ENCODE measurements at regions not wholly inside any gene's neighbourhood (a gene's known extent, or its start where the extent isn't known, plus 50 kb on each side); places are given as distances from the start of the nearest gene placed in this dataset.

DNA sequence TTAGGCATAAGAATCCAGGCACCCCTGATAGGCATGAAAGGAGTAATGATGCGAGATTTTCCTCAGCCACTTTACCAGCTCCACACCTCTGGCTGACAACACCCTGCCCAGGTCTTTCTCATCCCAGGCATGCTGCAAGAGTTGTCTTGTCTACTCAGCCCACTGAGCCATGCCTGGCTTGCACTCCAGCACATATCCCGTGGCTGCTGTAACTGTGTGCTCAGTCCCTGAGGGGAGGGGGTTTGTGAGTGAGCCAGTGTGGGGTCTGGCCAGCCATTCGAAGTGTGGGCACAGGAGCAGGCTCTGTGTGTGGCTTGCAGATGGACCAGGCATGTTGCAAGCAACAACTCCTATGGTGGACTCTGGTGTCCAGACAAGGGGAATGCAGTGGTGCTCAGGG, 529.6 kb downstream of the ADGRL2 start:
- no peaks in the 10 kb centered on the region for H3K4me1 ChIP-seq (ENCODE audit: insufficient read depth)
- no peak overlapping the region for H3K4me3 ChIP-seq
- H3K27ac ChIP-seq = no peak overlapping the region
- H3K36me3 ChIP-seq = no peaks in the 10 kb centered on the region
- intact Hi-C loops (cut with DNase I) = no loop called here
- TF ChIP-seq POLR2A (IDR thresholded peaks at IDR 0.05) = no peak
- no peak for TF ChIP-seq EP300 (IDR thresholded peaks at IDR 0.05)
- WGBS, 3 donors = 90 to 97% (median 91%) methylated on average over 3 of the region's 3 CpGs
- DNase-seq = no peak
- no peaks in the 10 kb centered on the region for H3K9me3 ChIP-seq
- no peaks in the 10 kb centered on the region for H3K27me3 ChIP-seq

DNA sequence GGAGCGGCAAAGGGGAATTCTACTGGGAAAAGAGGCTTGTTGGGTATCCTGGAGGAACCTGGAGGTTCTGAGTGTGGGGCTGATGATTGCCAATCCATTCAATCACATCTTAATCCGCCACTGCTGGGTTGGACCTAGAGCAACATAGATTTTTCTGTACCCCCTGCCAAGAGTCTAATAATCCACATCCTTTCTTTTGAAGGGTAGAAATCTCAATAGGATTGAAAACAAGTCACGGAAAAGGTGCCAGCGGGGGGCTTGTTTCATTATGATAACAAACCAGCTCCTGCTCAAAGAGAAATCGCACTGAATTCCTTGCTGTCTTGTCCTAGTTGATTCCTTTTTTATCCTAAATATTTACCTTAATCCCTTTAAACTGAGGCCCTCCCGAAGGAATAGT, 528.5 kb downstream of the ADGRL2 start:
- H3K27me3 ChIP-seq = no peaks in the 10 kb centered on the region
- no peaks in the 10 kb centered on the region for H3K9me3 ChIP-seq
- no peak overlapping the region for H3K27ac ChIP-seq
- no peak overlapping the region for H3K4me3 ChIP-seq
- TF ChIP-seq, protein P1, sequence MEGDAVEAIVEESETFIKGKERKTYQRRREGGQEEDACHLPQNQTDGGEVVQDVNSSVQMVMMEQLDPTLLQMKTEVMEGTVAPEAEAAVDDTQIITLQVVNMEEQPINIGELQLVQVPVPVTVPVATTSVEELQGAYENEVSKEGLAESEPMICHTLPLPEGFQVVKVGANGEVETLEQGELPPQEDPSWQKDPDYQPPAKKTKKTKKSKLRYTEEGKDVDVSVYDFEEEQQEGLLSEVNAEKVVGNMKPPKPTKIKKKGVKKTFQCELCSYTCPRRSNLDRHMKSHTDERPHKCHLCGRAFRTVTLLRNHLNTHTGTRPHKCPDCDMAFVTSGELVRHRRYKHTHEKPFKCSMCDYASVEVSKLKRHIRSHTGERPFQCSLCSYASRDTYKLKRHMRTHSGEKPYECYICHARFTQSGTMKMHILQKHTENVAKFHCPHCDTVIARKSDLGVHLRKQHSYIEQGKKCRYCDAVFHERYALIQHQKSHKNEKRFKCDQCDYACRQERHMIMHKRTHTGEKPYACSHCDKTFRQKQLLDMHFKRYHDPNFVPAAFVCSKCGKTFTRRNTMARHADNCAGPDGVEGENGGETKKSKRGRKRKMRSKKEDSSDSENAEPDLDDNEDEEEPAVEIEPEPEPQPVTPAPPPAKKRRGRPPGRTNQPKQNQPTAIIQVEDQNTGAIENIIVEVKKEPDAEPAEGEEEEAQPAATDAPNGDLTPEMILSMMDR (IDR thresholded peaks at IDR 0.05) = no peak
- TF ChIP-seq POLR2A (IDR thresholded peaks at IDR 0.05) = no peak
- TF ChIP-seq EP300 (IDR thresholded peaks at IDR 0.05) = no peak
- DNase-seq = no peak
- intact Hi-C loops (cut with DNase I) = no loop called here
- H3K36me3 ChIP-seq = no peaks in the 10 kb centered on the region
- 93 to 95% (median 94%) methylated on average over 6 of the region's 6 CpGs for WGBS, 3 donors
- no peaks in the 10 kb centered on the region for H3K4me1 ChIP-seq (ENCODE audit: insufficient read depth)

DNA sequence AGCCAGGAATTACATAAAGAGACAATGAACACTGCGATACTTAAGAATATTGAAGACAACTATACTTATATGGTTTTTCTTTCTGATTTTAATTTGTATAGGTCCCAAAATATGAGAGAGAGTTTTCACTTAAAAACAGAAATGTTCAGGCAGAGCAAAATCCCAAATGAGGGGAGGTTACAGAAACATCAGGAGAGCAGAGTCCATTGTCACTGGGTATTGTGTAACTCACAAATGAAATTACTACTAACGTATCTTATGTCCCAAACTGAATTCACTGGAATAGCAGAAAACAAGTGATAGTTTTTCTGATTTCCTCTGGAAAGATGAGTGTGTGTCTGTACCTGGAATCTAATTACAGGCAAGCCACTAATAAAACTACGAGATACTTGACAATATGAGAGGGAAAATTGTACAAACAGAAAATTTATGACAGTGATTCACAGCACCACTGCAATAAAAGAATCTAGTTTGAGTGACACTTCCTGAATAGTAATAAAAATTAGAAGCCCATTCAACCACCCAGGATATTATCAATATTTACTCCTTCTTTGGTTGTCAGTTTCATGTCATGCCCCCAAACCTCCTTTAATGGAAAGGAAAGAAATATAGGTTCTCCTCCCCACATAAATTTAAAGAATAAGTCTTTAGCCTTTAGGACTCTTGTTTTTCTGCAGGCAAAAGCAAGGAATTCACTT, 522.6 kb downstream of the ADGRL2 start:
- Histone ChIP-seq H3K27ac (no peak overlapping the region), H3K9me3 (no peaks in the 10 kb centered on the region), H3K36me3 (no peaks in the 10 kb centered on the region), H3K27me3 (no peaks in the 10 kb centered on the region), H3K4me1 (ENCODE audit: insufficient read depth) (no peaks in the 10 kb centered on the region), H3K4me3 (no peak overlapping the region)
- TF ChIP-seq EP300 (IDR thresholded peaks at IDR 0.05) = no peak
- TF ChIP-seq, protein P1 (IDR thresholded peaks at IDR 0.05) = no peak
- no peak for TF ChIP-seq POLR2A (IDR thresholded peaks at IDR 0.05)
- WGBS, 3 donors = 93 to 98% (median 94%) methylated on average over 3 of the region's 3 CpGs
- no peak for DNase-seq
- intact Hi-C loops (cut with DNase I) = no loop called here

DNA sequence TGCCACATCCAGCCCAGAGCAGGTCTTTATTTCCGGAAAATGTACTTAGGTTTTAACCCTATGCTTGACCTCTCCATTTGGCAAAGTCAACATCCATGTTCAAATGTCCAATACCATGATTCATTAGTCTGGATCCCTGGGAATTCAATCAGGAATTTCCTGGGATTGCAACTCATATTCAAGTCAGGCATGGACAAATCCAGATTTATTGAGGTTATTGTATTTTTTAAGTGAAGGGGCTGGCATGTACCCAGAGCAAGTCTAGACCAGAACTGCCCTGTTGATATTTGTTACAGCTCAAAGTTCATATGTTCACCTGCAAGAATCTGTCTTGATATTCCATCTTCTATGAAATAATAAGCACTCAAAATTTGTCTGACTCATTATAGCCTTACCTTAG, 521.1 kb downstream of the ADGRL2 start:
- H3K4me3 ChIP-seq = no peak overlapping the region
- H3K36me3 ChIP-seq = no peaks in the 10 kb centered on the region
- no peaks in the 10 kb centered on the region for H3K4me1 ChIP-seq (ENCODE audit: insufficient read depth)
- H3K27me3 ChIP-seq = no peaks in the 10 kb centered on the region
- intact Hi-C loops (cut with DNase I) = no loop called here
- H3K27ac ChIP-seq = no peak overlapping the region
- TF ChIP-seq EP300 (IDR thresholded peaks at IDR 0.05) (no peak), POLR2A (IDR thresholded peaks at IDR 0.05) (no peak)
- TF ChIP-seq, protein P1 (IDR thresholded peaks at IDR 0.05) = no peak
- no peak for DNase-seq
- 81 to 91% (median 82%) methylated on average over 1 of the region's 1 CpG for WGBS, 3 donors
- H3K9me3 ChIP-seq = no peaks in the 10 kb centered on the region

DNA sequence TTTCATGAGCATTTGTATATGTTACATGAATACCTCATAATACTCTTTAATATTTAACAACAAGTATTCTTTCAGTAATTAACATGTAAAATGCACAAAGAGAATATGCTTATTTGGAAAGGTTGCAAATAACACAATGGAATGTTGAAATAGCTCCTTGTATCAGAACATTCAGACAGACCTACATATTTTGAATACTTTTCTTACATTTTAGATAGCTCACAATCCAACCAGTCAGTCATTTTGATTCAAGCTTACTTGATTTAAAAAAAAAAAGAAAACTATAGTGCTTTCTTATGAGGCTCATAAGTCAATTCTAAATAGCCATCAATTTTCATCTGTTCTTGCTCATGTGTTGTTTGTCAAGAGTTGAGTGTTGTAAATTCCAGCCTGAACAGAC, 518.8 kb downstream of the ADGRL2 start:
- Histone ChIP-seq H3K27me3 (no peaks in the 10 kb centered on the region), H3K9me3 (no peaks in the 10 kb centered on the region), H3K4me1 (ENCODE audit: insufficient read depth) (no peaks in the 10 kb centered on the region), H3K4me3 (no peak overlapping the region), H3K27ac (no peak overlapping the region), H3K36me3 (no peaks in the 10 kb centered on the region)
- TF ChIP-seq POLR2A (IDR thresholded peaks at IDR 0.05) (no peak), EP300 (IDR thresholded peaks at IDR 0.05) (no peak)
- TF ChIP-seq, protein P1 (IDR thresholded peaks at IDR 0.05) = no peak
- intact Hi-C loops (cut with DNase I) = no loop called here
- no peak for DNase-seq
